ENCODE measurements at regions not wholly inside any gene's neighbourhood (a gene's known extent, or its start where the extent isn't known, plus 50 kb on each side); places are given as distances from the start of the nearest gene placed in this dataset.

DNA sequence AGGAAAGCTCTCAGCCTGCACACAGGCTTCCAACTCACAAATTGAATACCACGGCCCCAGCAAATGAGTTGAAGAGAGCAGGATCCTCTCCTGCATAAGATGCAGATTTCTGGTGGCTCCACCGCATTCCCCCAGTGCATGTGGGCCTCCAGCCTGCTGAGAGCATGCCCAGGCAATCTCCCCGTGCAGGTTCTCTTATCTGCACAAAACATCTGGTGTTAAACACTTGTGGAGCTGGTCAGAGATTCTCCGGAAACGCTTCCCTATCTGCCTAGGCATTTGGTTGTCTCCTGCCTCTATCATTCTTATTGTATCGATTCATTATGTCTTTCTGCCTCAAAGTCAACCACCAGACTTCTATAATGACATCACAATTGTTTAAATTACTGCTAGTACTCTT is 1349.0 kb upstream of the B3GALT2 start:
- no peak for DNase-seq
- Mint-ChIP-seq H3K4me3 (no peak overlapping the region), H3K27me3 (peaks cover 0 to 7% of the 10 kb centered on the region in 2 donors), H3K4me1 (no peaks in the 10 kb centered on the region), H3K36me3 (no peaks in the 10 kb centered on the region), H3K9me3 (peaks cover 0 to 1% (median 0%) of the 10 kb centered on the region in 5 donors), H3K27ac (no peak overlapping the region)
- H3K9me3 ChIP-seq (ENCODE audit: low read length): no peaks in the 10 kb centered on the region
- H3K4me1 ChIP-seq (ENCODE audit: insufficient read depth, low read length): no peaks in the 10 kb centered on the region
- H3K27me3 ChIP-seq (ENCODE audit: insufficient read depth, low read length, poor library complexity, severe bottlenecking): no peaks in the 10 kb centered on the region
- no peak overlapping the region for H3K27ac ChIP-seq (ENCODE audit: low read depth, low read length)
- H3K4me3 ChIP-seq (ENCODE audit: low read length): no peak overlapping the region
- CTCF ChIA-PET: no interaction called here
- no peaks in the 10 kb centered on the region for H3K36me3 ChIP-seq (ENCODE audit: insufficient read depth, low read length)
- POLR2A ChIA-PET: no interaction called here

- Histone ChIP-seq H3K27ac (ENCODE audit: low read depth, low read length) (no peak overlapping the region), H3K36me3 (ENCODE audit: insufficient read depth, low read length) (no peaks in the 10 kb centered on the region), H3K27me3 (ENCODE audit: insufficient read depth, low read length, poor library complexity, severe bottlenecking) (no peaks in the 10 kb centered on the region), H3K4me1 (ENCODE audit: insufficient read depth, low read length) (no peaks in the 10 kb centered on the region), H3K9me3 (ENCODE audit: low read length) (no peaks in the 10 kb centered on the region), H3K4me3 (ENCODE audit: low read length) (no peak overlapping the region)
- Mint-ChIP-seq H3K36me3 (no peaks in the 10 kb centered on the region), H3K27me3 (peaks cover 0 to 7% of the 10 kb centered on the region in 2 donors), H3K27ac (no peak overlapping the region), H3K4me1 (no peaks in the 10 kb centered on the region), H3K9me3 (peaks cover 0 to 1% (median 0%) of the 10 kb centered on the region in 5 donors), H3K4me3 (no peak overlapping the region)
- ChIA-PET POLR2A (no interaction called here), CTCF (no interaction called here)
- DNase-seq: no peak
Measured at GRCh38 chr1:194534784-194535183, 1348.4 kb upstream of the B3GALT2 start.

- Mint-ChIP-seq H3K4me3 (no peak overlapping the region), H3K27ac (no peak overlapping the region), H3K9me3 (peaks cover 0 to 1% (median 0%) of the 10 kb centered on the region in 5 donors), H3K36me3 (no peaks in the 10 kb centered on the region), H3K4me1 (no peaks in the 10 kb centered on the region), H3K27me3 (peaks cover 0 to 7% of the 10 kb centered on the region in 2 donors)
- H3K36me3 ChIP-seq (ENCODE audit: insufficient read depth, low read length): no peaks in the 10 kb centered on the region
- H3K9me3 ChIP-seq (ENCODE audit: low read length): no peaks in the 10 kb centered on the region
- ChIA-PET POLR2A (no interaction called here), CTCF (no interaction called here)
- H3K4me3 ChIP-seq (ENCODE audit: low read length): no peak overlapping the region
- no peaks in the 10 kb centered on the region for H3K4me1 ChIP-seq (ENCODE audit: insufficient read depth, low read length)
- no peak for DNase-seq
- H3K27ac ChIP-seq (ENCODE audit: low read depth, low read length): no peak overlapping the region
- no peaks in the 10 kb centered on the region for H3K27me3 ChIP-seq (ENCODE audit: insufficient read depth, low read length, poor library complexity, severe bottlenecking)
Measured at GRCh38 chr1:194533641-194534040, 1347.2 kb upstream of the B3GALT2 start.

DNA sequence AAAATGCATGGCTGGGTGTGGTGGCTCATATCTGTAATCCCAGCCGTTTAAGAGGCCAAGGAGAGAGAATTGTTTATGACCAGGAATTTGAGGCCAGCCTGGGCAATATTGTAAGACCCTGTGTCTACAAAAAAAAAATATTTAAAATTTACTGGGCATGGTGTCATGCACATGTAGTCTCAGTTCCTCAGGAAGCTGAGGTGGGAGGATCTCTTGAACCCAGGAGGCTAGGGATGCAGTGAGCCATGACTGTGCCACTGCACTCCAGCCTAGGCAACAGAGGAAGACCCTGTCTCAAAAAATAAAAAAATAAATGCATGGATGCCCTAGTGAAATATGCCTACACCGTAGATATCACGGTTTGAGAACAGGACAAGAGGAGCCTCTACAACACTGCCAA is 1331.2 kb upstream of the B3GALT2 start:
- CTCF ChIA-PET: interaction anchor here (1.3 kb wide), 1 partner anchor 41 kb away, joined by 3 read pairs; no protein-coding TSS in a partner anchor
- POLR2A ChIA-PET: no interaction called here
- no peaks in the 10 kb centered on the region for H3K36me3 ChIP-seq (ENCODE audit: insufficient read depth, low read length)
- no peaks in the 10 kb centered on the region for H3K27me3 Mint-ChIP-seq
- no peaks in the 10 kb centered on the region for H3K36me3 Mint-ChIP-seq
- H3K9me3 ChIP-seq (ENCODE audit: low read length): no peaks in the 10 kb centered on the region
- H3K9me3 Mint-ChIP-seq: no peaks in the 10 kb centered on the region
- no peak overlapping the region for H3K4me3 ChIP-seq (ENCODE audit: low read length)
- peaks cover 2 to 7% (median 6%) of the 10 kb centered on the region in 3 donors for H3K4me1 Mint-ChIP-seq
- H3K27ac Mint-ChIP-seq: no peak overlapping the region
- no peaks in the 10 kb centered on the region for H3K4me1 ChIP-seq (ENCODE audit: insufficient read depth, low read length)
- H3K4me3 Mint-ChIP-seq: no peak overlapping the region
- DNase-seq: no peak
- H3K27ac ChIP-seq (ENCODE audit: low read depth, low read length): no peak overlapping the region
- H3K27me3 ChIP-seq (ENCODE audit: insufficient read depth, low read length, poor library complexity, severe bottlenecking): no peaks in the 10 kb centered on the region

DNA sequence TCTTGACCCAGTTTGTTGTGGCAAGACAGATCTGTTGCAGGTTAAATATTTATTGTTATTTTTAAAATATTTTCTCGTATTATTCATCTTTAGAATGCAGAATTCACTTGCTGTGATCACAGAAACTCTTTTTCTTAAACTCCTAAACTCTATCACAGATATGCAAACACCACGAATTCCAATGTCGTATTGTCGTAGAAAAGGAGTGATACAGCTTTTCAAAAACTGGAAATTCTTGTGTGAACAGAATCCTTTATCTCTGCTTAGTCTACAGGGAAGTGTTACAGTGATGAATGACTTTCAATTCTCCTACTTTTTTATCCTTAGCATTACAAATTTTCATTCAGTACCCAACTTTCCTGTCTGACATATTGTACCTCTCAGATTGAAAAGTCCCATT is 1329.5 kb upstream of the B3GALT2 start:
- Histone ChIP-seq H3K4me1 (ENCODE audit: insufficient read depth, low read length) (no peaks in the 10 kb centered on the region), H3K27me3 (ENCODE audit: insufficient read depth, low read length, poor library complexity, severe bottlenecking) (no peaks in the 10 kb centered on the region), H3K4me3 (ENCODE audit: low read length) (no peak overlapping the region), H3K27ac (ENCODE audit: low read depth, low read length) (no peak overlapping the region), H3K9me3 (ENCODE audit: low read length) (no peaks in the 10 kb centered on the region), H3K36me3 (ENCODE audit: insufficient read depth, low read length) (no peaks in the 10 kb centered on the region)
- H3K27ac Mint-ChIP-seq: no peak overlapping the region
- no peak overlapping the region for H3K4me3 Mint-ChIP-seq
- peaks cover 0 to 5% (median under 1%) of the 10 kb centered on the region in 5 donors for H3K9me3 Mint-ChIP-seq
- peaks cover 2 to 4% (median 3%) of the 10 kb centered on the region in 3 donors for H3K4me1 Mint-ChIP-seq
- DNase-seq: no peak
- CTCF ChIA-PET: no interaction called here
- POLR2A ChIA-PET: no interaction called here
- no peaks in the 10 kb centered on the region for H3K27me3 Mint-ChIP-seq
- no peaks in the 10 kb centered on the region for H3K36me3 Mint-ChIP-seq

- H3K36me3 Mint-ChIP-seq: no peaks in the 10 kb centered on the region
- Histone ChIP-seq H3K27me3 (ENCODE audit: insufficient read depth, low read length, poor library complexity, severe bottlenecking) (no peaks in the 10 kb centered on the region), H3K4me3 (ENCODE audit: low read length) (no peak overlapping the region), H3K27ac (ENCODE audit: low read depth, low read length) (no peak overlapping the region), H3K9me3 (ENCODE audit: low read length) (no peaks in the 10 kb centered on the region), H3K4me1 (ENCODE audit: insufficient read depth, low read length) (no peaks in the 10 kb centered on the region), H3K36me3 (ENCODE audit: insufficient read depth, low read length) (no peaks in the 10 kb centered on the region)
- DNase-seq: no peak
- H3K4me3 Mint-ChIP-seq: no peak overlapping the region
- H3K27ac Mint-ChIP-seq: no peak overlapping the region
- ChIA-PET POLR2A (no interaction called here), CTCF (no interaction called here)
- peaks cover 0 to 12% (median 3%) of the 10 kb centered on the region in 5 donors for H3K9me3 Mint-ChIP-seq
- H3K27me3 Mint-ChIP-seq: no peaks in the 10 kb centered on the region
- H3K4me1 Mint-ChIP-seq: no peaks in the 10 kb centered on the region
Measured at GRCh38 chr1:194512957-194513356, 1326.5 kb upstream of the B3GALT2 start.

DNA sequence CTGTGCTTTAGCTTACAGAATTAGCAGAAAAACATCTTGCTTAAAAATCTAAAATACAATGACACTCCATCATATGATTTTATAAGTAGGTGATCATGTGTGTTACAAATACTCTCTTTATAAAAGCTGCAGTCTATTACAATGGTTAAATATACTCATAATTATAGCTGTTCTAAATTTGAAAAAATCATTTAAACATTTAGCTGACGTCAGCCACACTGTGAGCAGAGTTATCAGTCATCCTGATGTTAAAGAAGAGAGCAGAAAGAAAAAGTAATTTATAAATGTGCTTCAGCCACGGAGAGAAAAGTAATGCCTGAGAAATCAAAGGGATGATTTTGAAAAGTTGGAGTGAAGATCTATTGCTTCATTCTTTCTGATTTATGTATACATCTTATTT is 1325.9 kb upstream of the B3GALT2 start:
- H3K4me1 ChIP-seq (ENCODE audit: insufficient read depth, low read length): no peaks in the 10 kb centered on the region
- Mint-ChIP-seq H3K9me3 (peaks cover 0 to 12% (median 3%) of the 10 kb centered on the region in 5 donors), H3K27me3 (no peaks in the 10 kb centered on the region), H3K36me3 (no peaks in the 10 kb centered on the region), H3K27ac (no peak overlapping the region), H3K4me1 (no peaks in the 10 kb centered on the region), H3K4me3 (no peak overlapping the region)
- no peak for DNase-seq
- no peak overlapping the region for H3K27ac ChIP-seq (ENCODE audit: low read depth, low read length)
- H3K36me3 ChIP-seq (ENCODE audit: insufficient read depth, low read length): no peaks in the 10 kb centered on the region
- ChIA-PET POLR2A (no interaction called here), CTCF (no interaction called here)
- H3K9me3 ChIP-seq (ENCODE audit: low read length): no peaks in the 10 kb centered on the region
- H3K4me3 ChIP-seq (ENCODE audit: low read length): no peak overlapping the region
- H3K27me3 ChIP-seq (ENCODE audit: insufficient read depth, low read length, poor library complexity, severe bottlenecking): no peaks in the 10 kb centered on the region

- H3K27me3 ChIP-seq (ENCODE audit: insufficient read depth, low read length, poor library complexity, severe bottlenecking): no peaks in the 10 kb centered on the region
- no peak overlapping the region for H3K27ac ChIP-seq (ENCODE audit: low read depth, low read length)
- no peaks in the 10 kb centered on the region for H3K9me3 ChIP-seq (ENCODE audit: low read length)
- no peak overlapping the region for H3K27ac Mint-ChIP-seq
- H3K27me3 Mint-ChIP-seq: peaks cover 2 to 3% of the 10 kb centered on the region in 2 donors
- H3K4me1 Mint-ChIP-seq: no peaks in the 10 kb centered on the region
- H3K36me3 ChIP-seq (ENCODE audit: insufficient read depth, low read length): no peaks in the 10 kb centered on the region
- H3K4me3 ChIP-seq (ENCODE audit: low read length): no peak overlapping the region
- CTCF ChIA-PET: no interaction called here
- H3K4me3 Mint-ChIP-seq: no peak overlapping the region
- no peaks in the 10 kb centered on the region for H3K36me3 Mint-ChIP-seq
- H3K4me1 ChIP-seq (ENCODE audit: insufficient read depth, low read length): no peaks in the 10 kb centered on the region
- no peaks in the 10 kb centered on the region for H3K9me3 Mint-ChIP-seq
- POLR2A ChIA-PET: no interaction called here
- no peak for DNase-seq
Measured at GRCh38 chr1:194503209-194503608, 1316.8 kb upstream of the B3GALT2 start.

DNA sequence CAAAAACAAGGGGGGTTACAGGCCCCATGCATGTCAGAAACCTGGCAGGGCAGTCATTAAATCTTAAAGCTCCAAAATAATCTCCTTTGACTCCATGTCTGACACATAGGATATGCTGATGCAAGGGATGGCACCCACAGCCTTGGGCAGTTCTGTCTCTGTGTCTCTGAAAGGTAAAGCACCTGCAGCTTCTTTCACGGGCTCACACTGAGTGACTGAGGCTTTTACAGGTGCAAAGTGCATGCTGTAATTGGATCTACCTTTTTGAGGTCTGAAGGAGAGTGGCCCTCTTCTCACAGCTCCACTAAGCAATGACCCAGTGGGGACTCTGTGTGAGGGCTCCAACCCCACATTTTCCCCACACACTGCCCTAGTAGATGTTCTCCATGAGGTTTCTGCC is 1309.0 kb upstream of the B3GALT2 start:
- Histone ChIP-seq H3K27me3 (ENCODE audit: insufficient read depth, low read length, poor library complexity, severe bottlenecking) (no peaks in the 10 kb centered on the region), H3K27ac (ENCODE audit: low read depth, low read length) (no peak overlapping the region), H3K4me1 (ENCODE audit: insufficient read depth, low read length) (no peaks in the 10 kb centered on the region), H3K36me3 (ENCODE audit: insufficient read depth, low read length) (no peaks in the 10 kb centered on the region), H3K4me3 (ENCODE audit: low read length) (no peak overlapping the region), H3K9me3 (ENCODE audit: low read length) (no peaks in the 10 kb centered on the region)
- Mint-ChIP-seq H3K4me3 (no peak overlapping the region), H3K27ac (no peak overlapping the region), H3K36me3 (peaks cover 0 to 5% (median 0%) of the 10 kb centered on the region in 3 donors), H3K27me3 (peaks cover 0 to 3% of the 10 kb centered on the region in 2 donors), H3K4me1 (no peaks in the 10 kb centered on the region), H3K9me3 (peaks cover 0 to 6% (median 4%) of the 10 kb centered on the region in 5 donors)
- DNase-seq: no peak
- ChIA-PET CTCF (no interaction called here), POLR2A (no interaction called here)
